PC-3 (cell line): ENCODE measurements at regions not wholly inside any gene's neighbourhood (a gene's known extent, or its start where the extent isn't known, plus 50 kb on each side); places are given as distances from the start of the nearest gene placed in this dataset.
"Not testable (repeated sequence)": the region's sequence is repeated elsewhere in the genome, so short reads cannot be mapped to it uniquely, and the experiment has no call there.

Experiments used
- ATAC-seq: fragments of 200-7000 bp; cut with Tn5 transposase; 2 replicates; pipeline ENCODE4 v1.9.1; 2020; ENCODE audit warnings: mild to moderate bottlenecking, moderate library complexity
- BruUV-seq: library from RNA; stranded (reverse); fragments of 400-500 nt; replicated peaks from 2 replicates; lab custom pipeline; 2021; lab: Mats Ljungman, UMichigan
- CTCF ChIA-PET: fragments of 300-600 bp; sonication (Branson Sonifier 250); formaldehyde crosslinking; loops from one replicate; lab custom pipeline; 2022; ENCODE audit warnings: antibody characterized with exemption; lab: Charles Lee
- POLR2A ChIA-PET: fragments of 300-600 bp; sonication (Branson Sonifier 250); formaldehyde crosslinking; loops from one replicate; lab custom pipeline; 2022; ENCODE audit warnings: antibody characterized with exemption; ENCODE audit not compliant: unreplicated experiment; lab: Charles Lee
- DNase-seq: peaks from one replicate; pipeline ENCODE4 v3.0.0-alpha.2; 2015
- H2AFZ ChIP-seq: fragments of 300-600 bp; sonication (generic); 2 replicates; pipeline ENCODE4 v1.6.0; 2016; ENCODE audit warnings: antibody characterized with exemption, low read length
- H3F3A ChIP-seq: fragments of 300-600 bp; sonication (generic); one replicate; pipeline ENCODE4 v1.6.0; 2017; ENCODE audit warnings: antibody characterized with exemption, low read length, control low read depth, mild to moderate bottlenecking; ENCODE audit not compliant: unreplicated experiment
- H3K27ac ChIP-seq: fragments of 300-600 bp; sonication (generic); 2 replicates; pipeline ENCODE4 v1.5.1; 2016; ENCODE audit warnings: mild to moderate bottlenecking, low read length
- H3K27me3 ChIP-seq: fragments of 300-600 bp; sonication (generic); 2 replicates; pipeline ENCODE4 v1.6.1; 2016; ENCODE audit warnings: low read length, mixed read lengths
- H3K36me3 ChIP-seq: fragments of 300-600 bp; sonication (generic); 2 replicates; pipeline ENCODE4 v1.6.1; 2016; ENCODE audit warnings: low read depth, mixed run types, low read length, mixed read lengths
- H3K4me1 ChIP-seq: fragments of 300-600 bp; sonication (generic); 2 replicates; pipeline ENCODE4 v1.5.1; 2016; ENCODE audit warnings: low read length; ENCODE audit not compliant: insufficient read depth
- H3K4me2 ChIP-seq: fragments of 300-600 bp; sonication (generic); 2 replicates; pipeline ENCODE4 v1.6.0; 2016; ENCODE audit warnings: low read length
- H3K4me3 ChIP-seq: fragments of 300-600 bp; sonication (generic); 2 replicates; pipeline ENCODE4 v1.5.1; 2016; ENCODE audit warnings: mild to moderate bottlenecking, low read length, mixed read lengths
- H3K79me2 ChIP-seq: fragments of 300-600 bp; sonication (generic); 2 replicates; pipeline ENCODE4 v1.6.1; 2017; ENCODE audit warnings: low read length, mixed read lengths
- H3K9ac ChIP-seq: fragments of 300-600 bp; sonication (generic); 2 replicates; pipeline ENCODE4 v1.6.0; 2016; ENCODE audit warnings: mild to moderate bottlenecking, low read length
- H3K9me2 ChIP-seq: fragments of 300-600 bp; sonication (generic); replicated peaks from 2 replicates; pipeline ENCODE4 v1.6.1; 2016; ENCODE audit warnings: mixed run types, low read length, mixed read lengths
- H3K9me3 ChIP-seq: fragments of 300-600 bp; sonication (generic); 2 replicates; pipeline ENCODE4 v1.6.1; 2016; ENCODE audit warnings: low read length, mixed read lengths
- H4K20me1 ChIP-seq: fragments of 300-600 bp; sonication (generic); 2 replicates; pipeline ENCODE4 v1.6.1; 2016; ENCODE audit warnings: low read length, mixed read lengths
- EZH2 ChIP-seq: fragments of 300-600 bp; sonication (generic); IDR thresholded peaks from one replicate; pipeline ENCODE4 v1.6.1; 2017; ENCODE audit warnings: antibody characterized with exemption, mild to moderate bottlenecking, low read length; ENCODE audit not compliant: unreplicated experiment
- EZH2phosphoT487 ChIP-seq: fragments of 300-600 bp; sonication (generic); IDR thresholded peaks from 2 replicates; pipeline ENCODE4 v1.6.1; 2018; ENCODE audit warnings: mild to moderate bottlenecking, antibody characterized with exemption, low read length, borderline replicate concordance
- intact Hi-C: fragments of 100-400 bp; cut with micrococcal nuclease; formaldehyde crosslinking; loops from 2 replicates; pipeline ENCODE4 v1.9.0; 2023
- TF ChIP-seq, protein P1 (sequence below): fragments of 300-600 bp; sonication (generic); conservative IDR thresholded peaks from 2 replicates; pipeline ENCODE4 v1.5.1; 2017; ENCODE audit warnings: antibody characterized with exemption, low read depth, mild to moderate bottlenecking, low read length

DNA sequence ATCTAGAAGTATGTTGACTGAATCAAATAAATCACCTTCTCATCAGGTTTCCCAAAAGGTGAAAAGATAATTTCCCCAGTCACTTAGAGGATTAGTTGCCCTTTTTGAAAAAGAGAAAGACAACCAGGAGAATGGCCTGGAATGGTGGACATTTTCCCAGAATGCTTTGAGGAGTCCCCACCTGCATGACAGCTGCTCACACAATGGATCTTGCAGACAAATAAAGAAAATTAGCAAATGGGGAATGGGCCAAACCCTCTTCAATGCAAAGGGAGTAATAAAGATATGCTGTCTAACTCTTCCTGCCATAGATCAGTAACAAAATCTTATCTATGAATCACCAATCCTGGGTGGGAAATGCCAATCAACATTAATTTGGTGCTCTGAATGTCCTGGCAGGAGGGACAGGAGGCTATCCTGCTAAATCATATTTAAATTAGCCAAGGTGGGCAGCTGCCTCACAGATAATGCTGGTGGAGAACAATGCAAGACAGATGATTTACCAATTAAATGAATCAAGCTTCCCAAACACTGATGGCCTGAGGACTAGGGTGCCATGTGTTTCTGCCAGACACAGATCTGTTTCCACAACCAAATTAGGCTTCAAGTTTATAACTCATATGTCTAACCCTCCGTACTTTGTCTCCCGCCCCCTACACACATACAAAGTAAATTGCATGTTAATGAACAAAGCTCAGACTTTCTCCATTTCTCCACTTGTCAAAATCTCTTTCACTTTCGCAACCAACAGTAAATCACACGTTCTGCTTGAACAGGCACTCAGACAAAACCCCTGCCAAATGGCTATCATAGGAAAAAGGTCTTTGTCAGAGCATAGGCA is 488.0 kb upstream of the PLXNA2 start:
- POLR2A ChIA-PET = no interaction called here

GRCh38 chr1:208737161-208737560 is 493.0 kb upstream of the PLXNA2 start:
- H3K79me2 ChIP-seq = no peaks in the 10 kb centered on the region
- no peaks in the 10 kb centered on the region for H3K36me3 ChIP-seq
- H4K20me1 ChIP-seq = no peaks in the 10 kb centered on the region
- ATAC-seq = no peak
- H3K9ac ChIP-seq = no peak overlapping the region
- no peaks in the 10 kb centered on the region for H3K27me3 ChIP-seq
- BruUV-seq = no TSS peak
- H3K9me2 ChIP-seq = no peaks in the 10 kb centered on the region
- H3K4me3 ChIP-seq = no peak overlapping the region
- no peak overlapping the region for H3K27ac ChIP-seq
- H3K4me2 ChIP-seq = no peak overlapping the region
- CTCF ChIA-PET = no interaction called here
- no peak for TF ChIP-seq EZH2
- TF ChIP-seq, protein P1, sequence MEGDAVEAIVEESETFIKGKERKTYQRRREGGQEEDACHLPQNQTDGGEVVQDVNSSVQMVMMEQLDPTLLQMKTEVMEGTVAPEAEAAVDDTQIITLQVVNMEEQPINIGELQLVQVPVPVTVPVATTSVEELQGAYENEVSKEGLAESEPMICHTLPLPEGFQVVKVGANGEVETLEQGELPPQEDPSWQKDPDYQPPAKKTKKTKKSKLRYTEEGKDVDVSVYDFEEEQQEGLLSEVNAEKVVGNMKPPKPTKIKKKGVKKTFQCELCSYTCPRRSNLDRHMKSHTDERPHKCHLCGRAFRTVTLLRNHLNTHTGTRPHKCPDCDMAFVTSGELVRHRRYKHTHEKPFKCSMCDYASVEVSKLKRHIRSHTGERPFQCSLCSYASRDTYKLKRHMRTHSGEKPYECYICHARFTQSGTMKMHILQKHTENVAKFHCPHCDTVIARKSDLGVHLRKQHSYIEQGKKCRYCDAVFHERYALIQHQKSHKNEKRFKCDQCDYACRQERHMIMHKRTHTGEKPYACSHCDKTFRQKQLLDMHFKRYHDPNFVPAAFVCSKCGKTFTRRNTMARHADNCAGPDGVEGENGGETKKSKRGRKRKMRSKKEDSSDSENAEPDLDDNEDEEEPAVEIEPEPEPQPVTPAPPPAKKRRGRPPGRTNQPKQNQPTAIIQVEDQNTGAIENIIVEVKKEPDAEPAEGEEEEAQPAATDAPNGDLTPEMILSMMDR = no peak
- no peak for TF ChIP-seq EZH2phosphoT487
- H3F3A ChIP-seq = no peaks in the 10 kb centered on the region
- H3K4me1 ChIP-seq = no peaks in the 10 kb centered on the region
- no peak overlapping the region for H2AFZ ChIP-seq
- POLR2A ChIA-PET = no interaction called here
- intact Hi-C loops = no loop called here
- H3K9me3 ChIP-seq = no peaks in the 10 kb centered on the region
- no peak for DNase-seq

More for the DNA sequence above, 488.0 kb upstream of the PLXNA2 start:
- DNase-seq (no peak), ATAC-seq (no peak)
- Histone ChIP-seq H3K27me3 (no peaks in the 10 kb centered on the region), H4K20me1 (no peaks in the 10 kb centered on the region), H3K4me2 (no peak overlapping the region), H3K4me3 (no peak overlapping the region), H2AFZ (no peak overlapping the region), H3K27ac (no peak overlapping the region), H3K9ac (no peak overlapping the region), H3K9me3 (no peaks in the 10 kb centered on the region), H3K4me1 (no peaks in the 10 kb centered on the region), H3K36me3 (no peaks in the 10 kb centered on the region), H3K9me2 (no peaks in the 10 kb centered on the region), H3K79me2 (no peaks in the 10 kb centered on the region), H3F3A (no peaks in the 10 kb centered on the region)
- TF ChIP-seq, protein P1 = no peak
- BruUV-seq = no TSS peak
- intact Hi-C loops = no loop called here
- CTCF ChIA-PET = no interaction called here

DNA sequence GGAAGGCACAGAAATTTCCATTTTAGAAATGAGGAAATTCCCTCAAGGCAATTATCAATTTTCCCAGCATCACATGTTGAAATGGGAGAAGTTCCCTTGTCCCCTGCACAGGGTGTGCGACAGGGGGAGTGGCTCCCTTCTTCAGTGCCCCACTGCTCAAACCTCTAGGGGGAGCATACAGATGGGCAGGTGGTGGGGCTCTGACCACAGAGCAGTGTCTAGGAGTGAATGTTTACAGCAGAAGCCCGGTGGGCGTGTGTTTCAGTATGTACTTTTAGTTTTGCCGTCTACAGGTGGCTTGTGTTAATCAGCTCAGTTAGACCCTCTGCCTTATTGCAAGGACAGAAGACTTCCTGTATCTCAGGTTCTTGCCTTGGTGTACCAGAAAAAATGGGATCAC is 493.7 kb upstream of the PLXNA2 start:
- ChIA-PET CTCF (no interaction called here), POLR2A (no interaction called here)
- TF ChIP-seq EZH2 (no peak), EZH2phosphoT487 (no peak)
- TF ChIP-seq, protein P1 = no peak
- Histone ChIP-seq H3K4me2 (no peak overlapping the region), H3K9ac (no peak overlapping the region), H3K27ac (no peak overlapping the region), H3K79me2 (no peaks in the 10 kb centered on the region), H3F3A (no peaks in the 10 kb centered on the region), H3K4me1 (no peaks in the 10 kb centered on the region), H4K20me1 (no peaks in the 10 kb centered on the region), H3K4me3 (no peak overlapping the region), H3K9me2 (no peaks in the 10 kb centered on the region), H3K27me3 (no peaks in the 10 kb centered on the region), H2AFZ (no peak overlapping the region), H3K36me3 (no peaks in the 10 kb centered on the region), H3K9me3 (no peaks in the 10 kb centered on the region)
- no peak for ATAC-seq
- no peak for DNase-seq
- intact Hi-C loops = no loop called here
- BruUV-seq = no TSS peak

GRCh38 chr1:208739636-208740035 is 495.5 kb upstream of the PLXNA2 start:
- H3K27me3 ChIP-seq, H2AFZ ChIP-seq, H3K4me1 ChIP-seq, H4K20me1 ChIP-seq, H3K4me2 ChIP-seq, H3K36me3 ChIP-seq, H3K9me3 ChIP-seq, CTCF ChIA-PET, H3K27ac ChIP-seq, POLR2A ChIA-PET, ATAC-seq, H3F3A ChIP-seq, H3K9ac ChIP-seq, DNase-seq, BruUV-seq, H3K79me2 ChIP-seq, H3K4me3 ChIP-seq, intact Hi-C loops, H3K9me2 ChIP-seq: not testable (repeated sequence)
